SK-N-MC (cell line): ENCODE measurements at regions not wholly inside any gene's neighbourhood (a gene's known extent, or its start where the extent isn't known, plus 50 kb on each side); places are given as distances from the start of the nearest gene placed in this dataset.

Experiments used
- EZH2 ChIP-seq: fragments of 200-600 bp; sonication (generic); IDR thresholded peaks from one replicate; pipeline ENCODE4 v1.6.1; 2017; ENCODE audit warnings: antibody characterized with exemption
- POLR2AphosphoS5 ChIP-seq: IDR thresholded peaks from 2 replicates; pipeline ENCODE4 v1.6.1; 2012; ENCODE audit warnings: mild to moderate bottlenecking, low read depth, low read length, borderline replicate concordance

DNA sequence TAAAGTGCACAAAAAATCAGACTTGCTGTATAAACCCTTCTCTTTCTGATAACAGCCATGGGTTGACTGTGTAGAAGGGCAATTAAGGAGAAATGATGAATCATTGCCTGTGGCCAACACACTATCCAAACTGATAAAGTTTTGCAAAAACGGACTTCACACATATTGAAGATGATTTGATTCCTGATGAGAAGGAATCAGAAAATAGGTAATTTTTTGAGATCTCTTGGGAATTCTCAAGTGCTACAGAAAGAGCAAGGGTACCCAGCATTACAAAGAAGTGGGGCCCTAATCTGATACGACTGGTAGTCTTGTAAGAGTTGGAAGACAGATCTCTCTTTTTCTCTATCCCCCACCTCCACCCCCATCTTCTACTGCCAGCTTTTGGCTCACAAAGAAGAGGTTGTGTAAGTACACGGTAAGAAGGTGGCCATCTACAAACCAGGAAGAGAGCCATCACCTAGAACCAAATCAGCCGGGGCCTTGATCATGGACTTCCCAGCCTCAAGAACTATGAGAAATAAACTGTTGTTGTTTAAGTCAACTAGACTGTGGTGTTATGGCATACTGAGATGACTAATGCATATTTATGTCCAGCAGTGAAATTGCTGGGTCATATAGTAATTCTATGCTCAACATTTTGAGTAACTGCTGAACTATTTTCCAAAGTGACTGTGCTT, 254.7 kb downstream of the EDEM1 start:
- TF ChIP-seq POLR2AphosphoS5 (no peak), EZH2 (no peak)
